ENCODE measurements at regions not wholly inside any gene's neighbourhood (a gene's known extent, or its start where the extent isn't known, plus 50 kb on each side); places are given as distances from the start of the nearest gene placed in this dataset.

- TF ChIP-seq CTCF (IDR thresholded peaks at IDR 0.05) (no peak), ZFX (IDR thresholded peaks at IDR 0.05; ENCODE audit: borderline replicate concordance) (no peak)
These were observed 70.4 kb upstream of the PRDM9 start for GRCh38 chr5:23437011-23437410.

Data from 22Rv1 (cell line).